ENCODE measurements at regions not wholly inside any gene's neighbourhood (a gene's known extent, or its start where the extent isn't known, plus 50 kb on each side); places are given as distances from the start of the nearest gene placed in this dataset.

- no peaks in the 10 kb centered on the region for H3K27me3 ChIP-seq (ENCODE audit: control insufficient read depth in 2 of 2, insufficient read depth in 2 of 2, low read length in 2 of 2)
- no peak overlapping the region for H3K4me3 ChIP-seq (replicated peaks in 1 of 3; ENCODE audit: insufficient read depth in 1 of 3, low read depth in 1 of 3, low read length in 3 of 3)
- FAIRE-seq, result no peak
- no peaks in the 10 kb centered on the region for H3K9me1 ChIP-seq (replicated peaks; ENCODE audit: control insufficient read depth, extremely low read depth, insufficient read depth, low read length)
- H3K4me2 ChIP-seq (ENCODE audit: insufficient read depth, low read length), result no peak overlapping the region
- intact Hi-C loops (cut with micrococcal nuclease), result no loop called here
- no peak for DNase-seq (ENCODE audit: low read depth, low spot score)
- no peak overlapping the region for H2AFZ ChIP-seq (ENCODE audit: low read depth, low read length)
- H4K20me1 ChIP-seq (replicated peaks; ENCODE audit: control insufficient read depth, extremely low read depth, insufficient read depth, low read length), result no peaks in the 10 kb centered on the region
- ChIA-PET POLR2A (no interaction called here), CTCF (no interaction called here)
- no peaks in the 10 kb centered on the region for H3K36me3 ChIP-seq (ENCODE audit: control insufficient read depth in 2 of 2, extremely low read depth in 1 of 2, insufficient read depth in 2 of 2, low read length in 2 of 2)
- no TSS peak for BruUV-seq (replicated peaks)
- no peaks in the 10 kb centered on the region for H3K9me3 ChIP-seq (replicated peaks; ENCODE audit: control insufficient read depth, insufficient read depth, low read length)
- dilution Hi-C loops (cut with MboI; ENCODE audit: extremely low pct_ligation_motif_present, low sequenced_read_pairs), result no loop called here
- no peaks in the 10 kb centered on the region for H3K79me2 ChIP-seq (ENCODE audit: control insufficient read depth, insufficient read depth, low read length)
- H3K9ac ChIP-seq (replicated peaks; ENCODE audit: extremely low read depth, insufficient read depth, low read length), result no peak overlapping the region
- H3K27ac ChIP-seq (ENCODE audit: insufficient read depth, low read depth, low read length), result no peak overlapping the region
- TF ChIP-seq, protein P1, sequence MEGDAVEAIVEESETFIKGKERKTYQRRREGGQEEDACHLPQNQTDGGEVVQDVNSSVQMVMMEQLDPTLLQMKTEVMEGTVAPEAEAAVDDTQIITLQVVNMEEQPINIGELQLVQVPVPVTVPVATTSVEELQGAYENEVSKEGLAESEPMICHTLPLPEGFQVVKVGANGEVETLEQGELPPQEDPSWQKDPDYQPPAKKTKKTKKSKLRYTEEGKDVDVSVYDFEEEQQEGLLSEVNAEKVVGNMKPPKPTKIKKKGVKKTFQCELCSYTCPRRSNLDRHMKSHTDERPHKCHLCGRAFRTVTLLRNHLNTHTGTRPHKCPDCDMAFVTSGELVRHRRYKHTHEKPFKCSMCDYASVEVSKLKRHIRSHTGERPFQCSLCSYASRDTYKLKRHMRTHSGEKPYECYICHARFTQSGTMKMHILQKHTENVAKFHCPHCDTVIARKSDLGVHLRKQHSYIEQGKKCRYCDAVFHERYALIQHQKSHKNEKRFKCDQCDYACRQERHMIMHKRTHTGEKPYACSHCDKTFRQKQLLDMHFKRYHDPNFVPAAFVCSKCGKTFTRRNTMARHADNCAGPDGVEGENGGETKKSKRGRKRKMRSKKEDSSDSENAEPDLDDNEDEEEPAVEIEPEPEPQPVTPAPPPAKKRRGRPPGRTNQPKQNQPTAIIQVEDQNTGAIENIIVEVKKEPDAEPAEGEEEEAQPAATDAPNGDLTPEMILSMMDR (IDR thresholded peaks at IDR 0.05; ENCODE audit: extremely low read depth in 1 of 2, insufficient read depth in 1 of 2, low read depth in 1 of 2, low read length in 2 of 2), result no peak
- TF ChIP-seq, protein P2, sequence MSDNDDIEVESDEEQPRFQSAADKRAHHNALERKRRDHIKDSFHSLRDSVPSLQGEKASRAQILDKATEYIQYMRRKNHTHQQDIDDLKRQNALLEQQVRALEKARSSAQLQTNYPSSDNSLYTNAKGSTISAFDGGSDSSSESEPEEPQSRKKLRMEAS (IDR thresholded peaks at IDR 0.05; ENCODE audit: insufficient read depth, insufficient read length), result no peak
- TF ChIP-seq JUN (IDR thresholded peaks at IDR 0.05; ENCODE audit: borderline replicate concordance, insufficient read depth, insufficient read length, low read depth) (no peak), FOS (IDR thresholded peaks at IDR 0.05; ENCODE audit: borderline replicate concordance, insufficient read depth, low read length) (no peak), MYC (IDR thresholded peaks at IDR 0.05; ENCODE audit: low read depth, low read length) (no peak)
- H3K4me1 ChIP-seq (ENCODE audit: control insufficient read depth, extremely low read depth, insufficient read depth, low read length), result no peaks in the 10 kb centered on the region
Measured at GRCh38 chr2:239496700-239497099, 95.9 kb upstream of the HDAC4 start.

- Histone ChIP-seq H3K9ac (replicated peaks; ENCODE audit: extremely low read depth, insufficient read depth, low read length) (no peak overlapping the region), H4K20me1 (replicated peaks; ENCODE audit: control insufficient read depth, extremely low read depth, insufficient read depth, low read length) (no peaks in the 10 kb centered on the region), H3K4me2 (ENCODE audit: insufficient read depth, low read length) (no peak overlapping the region), H3K79me2 (ENCODE audit: control insufficient read depth, insufficient read depth, low read length) (no peaks in the 10 kb centered on the region), H3K4me3 (replicated peaks in 1 of 3; ENCODE audit: insufficient read depth in 1 of 3, low read depth in 1 of 3, low read length in 3 of 3) (no peak overlapping the region), H3K4me1 (ENCODE audit: control insufficient read depth, extremely low read depth, insufficient read depth, low read length) (no peaks in the 10 kb centered on the region), H3K9me3 (replicated peaks; ENCODE audit: control insufficient read depth, insufficient read depth, low read length) (no peaks in the 10 kb centered on the region), H3K27me3 (ENCODE audit: control insufficient read depth in 2 of 2, insufficient read depth in 2 of 2, low read length in 2 of 2) (no peaks in the 10 kb centered on the region), H3K9me1 (replicated peaks; ENCODE audit: control insufficient read depth, extremely low read depth, insufficient read depth, low read length) (no peaks in the 10 kb centered on the region), H3K27ac (ENCODE audit: insufficient read depth, low read depth, low read length) (no peak overlapping the region), H2AFZ (ENCODE audit: low read depth, low read length) (no peak overlapping the region), H3K36me3 (ENCODE audit: control insufficient read depth in 2 of 2, extremely low read depth in 1 of 2, insufficient read depth in 2 of 2, low read length in 2 of 2) (no peaks in the 10 kb centered on the region)
- FAIRE-seq, result no peak
- no peak for DNase-seq (ENCODE audit: low read depth, low spot score)
- intact Hi-C loops (cut with micrococcal nuclease) (no loop called here), dilution Hi-C loops (cut with MboI; ENCODE audit: extremely low pct_ligation_motif_present, low sequenced_read_pairs) (no loop called here)
- no TSS peak for BruUV-seq (replicated peaks)
- TF ChIP-seq POLR2A (IDR thresholded peaks at IDR 0.05; ENCODE audit: low read depth, low read length), result no peak
- TF ChIP-seq, protein P1 (IDR thresholded peaks at IDR 0.05; ENCODE audit: extremely low read depth in 1 of 2, insufficient read depth in 1 of 2, low read depth in 1 of 2, low read length in 2 of 2), result no peak
- no peak for TF ChIP-seq GATA2 (IDR thresholded peaks at IDR 0.05; ENCODE audit: insufficient read depth, insufficient read length, low read depth, low read length)
- no peak for TF ChIP-seq FOS (IDR thresholded peaks at IDR 0.05; ENCODE audit: borderline replicate concordance, insufficient read depth, low read length)
- TF ChIP-seq JUN (IDR thresholded peaks at IDR 0.05; ENCODE audit: borderline replicate concordance, insufficient read depth, insufficient read length, low read depth), result no peak
- no peak for TF ChIP-seq EZH2 (IDR thresholded peaks at IDR 0.05; ENCODE audit: borderline replicate concordance, low read depth, low read length, severe bottlenecking)
- TF ChIP-seq MYC (IDR thresholded peaks at IDR 0.05; ENCODE audit: low read depth, low read length), result no peak
- TF ChIP-seq POLR2AphosphoS5 (IDR thresholded peaks at IDR 0.05; ENCODE audit: insufficient read depth, low read depth, low read length), result no peak
- TF ChIP-seq, protein P2 (IDR thresholded peaks at IDR 0.05; ENCODE audit: insufficient read depth, insufficient read length), result no peak
- ChIA-PET POLR2A (no interaction called here), CTCF (no interaction called here)
Measured at GRCh38 chr2:239495791-239496233, 95.0 kb upstream of the HDAC4 start.
